Activated T-cell treated with anti-CD3 and anti-CD28 coated beads, Interleukin-2, amount 50 U/mL, for 24 hours (primary cell): ENCODE measurements at regions not wholly inside any gene's neighbourhood (a gene's known extent, or its start where the extent isn't known, plus 50 kb on each side); places are given as distances from the start of the nearest gene placed in this dataset.
A peak's percentile ranks its signal among the peaks of the same experiment; 100 is the strongest.

Experiments used
- DNase-seq: peaks from one replicate; pipeline ENCODE4 v3.0.0-alpha.2; 2020
- H3K27ac Mint-ChIP-seq: 2 replicates; pipeline ENCODE4 v1.8.0; 2020; ENCODE audit warnings: mild to moderate bottlenecking, mixed read lengths
- H3K27me3 Mint-ChIP-seq: 2 replicates; pipeline ENCODE4 v1.8.0; 2020; ENCODE audit warnings: mixed read lengths
- H3K36me3 Mint-ChIP-seq: 2 replicates; pipeline ENCODE4 v1.8.0; 2020; ENCODE audit warnings: low read depth, mixed read lengths
- H3K4me1 Mint-ChIP-seq: 2 replicates; pipeline ENCODE4 v1.8.0; 2020; ENCODE audit warnings: low read depth, mixed read lengths
- H3K4me3 Mint-ChIP-seq: 2 replicates; pipeline ENCODE4 v1.8.0; 2020; ENCODE audit warnings: mild to moderate bottlenecking, moderate library complexity, mixed read lengths
- H3K9me3 Mint-ChIP-seq: 2 replicates; pipeline ENCODE4 v1.8.0; 2020; ENCODE audit warnings: mixed read lengths

DNA sequence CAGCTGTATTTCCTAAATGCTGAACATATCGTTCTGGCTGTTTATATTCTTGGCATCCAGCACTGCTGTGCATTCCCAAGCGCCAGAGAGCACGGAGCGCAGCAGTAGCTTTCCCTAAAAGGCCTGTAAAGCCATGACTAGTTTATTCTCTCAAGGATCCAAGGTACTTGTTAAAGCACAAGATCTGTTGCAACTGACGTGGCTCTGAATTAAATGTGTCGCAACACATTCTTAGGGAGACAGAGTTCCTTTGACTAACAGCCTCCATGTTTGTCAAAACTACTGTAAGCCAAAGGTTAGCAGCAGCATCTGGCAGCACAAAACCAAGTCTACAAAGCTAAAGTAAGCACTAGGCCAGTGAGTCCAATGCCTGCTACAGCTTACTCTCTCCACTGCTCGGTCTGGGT lies 188.6 kb upstream of the FN1 start:
- Mint-ChIP-seq H3K36me3 (no peaks in the 10 kb centered on the region), H3K27me3 (peaks cover 20% of the 10 kb centered on the region), H3K4me3 (no peak overlapping the region), H3K9me3 (no peaks in the 10 kb centered on the region), H3K4me1 (peaks cover 7% of the 10 kb centered on the region), H3K27ac (no peak overlapping the region)
- no peak for DNase-seq

GRCh38 chr2:215622837-215623236 lies 187.0 kb upstream of the FN1 start:
- no peaks in the 10 kb centered on the region for H3K36me3 Mint-ChIP-seq
- H3K9me3 Mint-ChIP-seq, result no peaks in the 10 kb centered on the region
- no peak for DNase-seq
- peaks cover 29% of the 10 kb centered on the region for H3K27me3 Mint-ChIP-seq
- H3K4me3 Mint-ChIP-seq, result no peak overlapping the region
- H3K4me1 Mint-ChIP-seq, result peaks cover 8% of the 10 kb centered on the region
- no peak overlapping the region for H3K27ac Mint-ChIP-seq

- no peak for DNase-seq
- H3K4me3 Mint-ChIP-seq, result no peak overlapping the region
These were observed 185.5 kb upstream of the FN1 start for GRCh38 chr2:215621381-215621780.

DNA sequence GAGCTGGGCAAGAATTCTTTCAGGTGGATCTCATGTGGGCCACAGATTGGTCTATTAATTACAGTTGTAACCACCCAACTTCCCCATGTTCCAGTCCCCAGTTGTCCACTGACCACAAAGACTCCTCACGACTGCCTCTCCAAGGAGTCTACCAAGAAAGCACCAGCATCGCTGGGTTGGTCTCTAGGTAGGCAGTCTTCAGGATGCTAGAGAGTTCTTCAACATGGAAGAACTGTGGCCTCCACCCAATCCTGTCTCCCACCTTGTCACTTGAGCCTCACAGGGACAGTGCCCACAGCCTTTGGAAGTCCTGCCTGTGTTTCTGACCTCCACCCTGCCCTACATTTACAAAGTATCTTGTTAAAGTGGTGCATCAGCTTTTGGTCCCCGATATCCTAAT lies 184.7 kb upstream of the FN1 start:
- DNase-seq, result no peak
- Mint-ChIP-seq H3K36me3 (no peaks in the 10 kb centered on the region), H3K27ac (no peak overlapping the region), H3K27me3 (peaks cover 29% of the 10 kb centered on the region), H3K4me3 (no peak overlapping the region), H3K4me1 (peaks cover 8% of the 10 kb centered on the region), H3K9me3 (no peaks in the 10 kb centered on the region)

More at GRCh38 chr2:215621381-215621780, 185.5 kb upstream of the FN1 start:
- Mint-ChIP-seq H3K4me1 (peaks cover 8% of the 10 kb centered on the region), H3K27ac (no peak overlapping the region), H3K27me3 (peaks cover 29% of the 10 kb centered on the region), H3K36me3 (no peaks in the 10 kb centered on the region), H3K9me3 (no peaks in the 10 kb centered on the region)

- H3K4me1 Mint-ChIP-seq, result peaks cover 8% of the 10 kb centered on the region
- H3K27me3 Mint-ChIP-seq, result peaks cover 29% of the 10 kb centered on the region
- no peaks in the 10 kb centered on the region for H3K36me3 Mint-ChIP-seq
- H3K9me3 Mint-ChIP-seq, result no peaks in the 10 kb centered on the region
- no peak overlapping the region for H3K27ac Mint-ChIP-seq
- H3K4me3 Mint-ChIP-seq, result no peak overlapping the region
- DNase-seq, result no peak
These were observed 184.1 kb upstream of the FN1 start for GRCh38 chr2:215619989-215620388.

- no peak for DNase-seq
- peaks cover 8% of the 10 kb centered on the region for H3K4me1 Mint-ChIP-seq
- H3K36me3 Mint-ChIP-seq, result no peaks in the 10 kb centered on the region
- H3K27me3 Mint-ChIP-seq, result peaks cover 29% of the 10 kb centered on the region
- peak overlapping the region; percentile 5 for H3K4me3 Mint-ChIP-seq
- no peaks in the 10 kb centered on the region for H3K9me3 Mint-ChIP-seq
- no peak overlapping the region for H3K27ac Mint-ChIP-seq
These were observed 183.4 kb upstream of the FN1 start for GRCh38 chr2:215619022-215619958.

DNA sequence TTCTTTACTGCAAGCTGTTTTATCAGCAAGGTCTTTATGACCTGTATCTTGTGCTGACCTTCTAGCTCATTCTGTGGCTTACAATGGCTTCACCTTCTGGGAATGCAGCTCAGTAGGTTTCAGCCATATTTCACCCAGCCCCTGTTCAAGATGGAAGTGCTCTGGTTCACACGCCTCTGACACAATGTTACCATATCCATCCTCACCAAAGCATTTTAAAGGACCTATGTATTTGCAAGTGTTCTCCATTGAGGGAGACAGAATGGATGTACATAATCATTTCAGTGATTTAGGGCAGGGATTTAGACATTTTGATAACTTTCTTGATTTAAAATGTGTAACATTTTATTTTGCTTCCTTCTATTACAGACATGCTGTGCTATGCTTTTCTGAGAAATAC lies 182.3 kb upstream of the FN1 start:
- Mint-ChIP-seq H3K27me3 (peaks cover 29% of the 10 kb centered on the region), H3K36me3 (no peaks in the 10 kb centered on the region), H3K9me3 (no peaks in the 10 kb centered on the region), H3K4me3 (no peak overlapping the region), H3K4me1 (peaks cover 8% of the 10 kb centered on the region), H3K27ac (no peak overlapping the region)
- no peak for DNase-seq

- H3K9me3 Mint-ChIP-seq, result no peaks in the 10 kb centered on the region
- H3K4me3 Mint-ChIP-seq, result no peak overlapping the region
- peaks cover 8% of the 10 kb centered on the region for H3K4me1 Mint-ChIP-seq
- H3K27ac Mint-ChIP-seq, result no peak overlapping the region
- no peaks in the 10 kb centered on the region for H3K36me3 Mint-ChIP-seq
- peaks cover 24% of the 10 kb centered on the region for H3K27me3 Mint-ChIP-seq
- no peak for DNase-seq
These were observed 181.4 kb upstream of the FN1 start for GRCh38 chr2:215617060-215617824.

DNA sequence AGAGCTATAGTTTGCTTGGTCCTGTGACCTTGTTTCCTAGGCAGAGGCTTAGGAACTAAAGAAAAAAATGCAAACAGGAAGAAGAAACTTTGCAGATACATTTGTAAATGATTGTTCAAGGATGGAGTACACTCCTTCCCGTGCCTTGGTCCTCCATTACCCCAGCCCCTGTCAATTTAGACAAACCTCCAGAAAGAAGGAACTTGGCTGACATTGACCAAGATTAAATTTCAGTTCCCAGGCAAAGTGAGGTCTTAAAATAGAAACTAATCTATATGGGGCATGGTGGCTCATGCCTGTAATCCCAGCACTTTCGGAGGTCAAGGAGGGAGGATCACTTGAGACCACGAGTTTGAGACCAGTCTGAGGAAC lies 179.9 kb upstream of the FN1 start:
- no peak overlapping the region for H3K27ac Mint-ChIP-seq
- H3K9me3 Mint-ChIP-seq, result no peaks in the 10 kb centered on the region
- DNase-seq, result no peak
- peaks cover 8% of the 10 kb centered on the region for H3K4me1 Mint-ChIP-seq
- H3K4me3 Mint-ChIP-seq, result no peak overlapping the region
- H3K27me3 Mint-ChIP-seq, result peaks cover 20% of the 10 kb centered on the region
- H3K36me3 Mint-ChIP-seq, result no peaks in the 10 kb centered on the region

- no peak overlapping the region for H3K27ac Mint-ChIP-seq
These were observed 179.4 kb upstream of the FN1 start for GRCh38 chr2:215615067-215615802.

DNA sequence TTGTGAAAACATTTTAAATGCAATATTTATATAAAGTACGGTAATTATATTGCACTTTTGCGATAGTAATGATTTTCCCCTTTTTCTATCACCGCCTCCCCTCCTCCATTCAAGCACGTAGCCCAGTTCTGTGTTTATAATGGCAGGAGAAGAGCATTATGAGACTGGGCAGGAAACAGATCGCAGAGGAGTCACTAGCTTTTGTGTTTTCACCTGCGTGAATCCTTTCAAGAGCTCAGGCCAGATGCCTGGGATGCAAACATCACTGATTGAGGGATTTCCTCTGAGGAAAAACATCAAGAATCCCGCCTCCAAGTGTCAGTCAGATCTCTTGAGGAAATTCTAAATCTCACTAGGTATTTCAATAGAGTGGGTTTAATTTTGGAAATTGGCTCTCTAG lies 178.4 kb upstream of the FN1 start:
- Mint-ChIP-seq H3K4me3 (no peak overlapping the region), H3K4me1 (no peaks in the 10 kb centered on the region), H3K9me3 (no peaks in the 10 kb centered on the region), H3K27ac (no peak overlapping the region), H3K27me3 (peaks cover 7% of the 10 kb centered on the region), H3K36me3 (no peaks in the 10 kb centered on the region)
- DNase-seq, result no peak

More at GRCh38 chr2:215615067-215615802, 179.4 kb upstream of the FN1 start:
- no peak for DNase-seq
- peaks cover 8% of the 10 kb centered on the region for H3K4me1 Mint-ChIP-seq
- H3K9me3 Mint-ChIP-seq, result no peaks in the 10 kb centered on the region
- H3K36me3 Mint-ChIP-seq, result no peaks in the 10 kb centered on the region
- H3K4me3 Mint-ChIP-seq, result no peak overlapping the region
- peaks cover 17% of the 10 kb centered on the region for H3K27me3 Mint-ChIP-seq

GRCh38 chr2:215613888-215614287 lies 178.0 kb upstream of the FN1 start:
- Mint-ChIP-seq H3K9me3 (no peaks in the 10 kb centered on the region), H3K4me1 (no peaks in the 10 kb centered on the region), H3K36me3 (no peaks in the 10 kb centered on the region), H3K27ac (no peak overlapping the region), H3K4me3 (no peak overlapping the region), H3K27me3 (peaks cover 5% of the 10 kb centered on the region)
- DNase-seq, result no peak

DNA sequence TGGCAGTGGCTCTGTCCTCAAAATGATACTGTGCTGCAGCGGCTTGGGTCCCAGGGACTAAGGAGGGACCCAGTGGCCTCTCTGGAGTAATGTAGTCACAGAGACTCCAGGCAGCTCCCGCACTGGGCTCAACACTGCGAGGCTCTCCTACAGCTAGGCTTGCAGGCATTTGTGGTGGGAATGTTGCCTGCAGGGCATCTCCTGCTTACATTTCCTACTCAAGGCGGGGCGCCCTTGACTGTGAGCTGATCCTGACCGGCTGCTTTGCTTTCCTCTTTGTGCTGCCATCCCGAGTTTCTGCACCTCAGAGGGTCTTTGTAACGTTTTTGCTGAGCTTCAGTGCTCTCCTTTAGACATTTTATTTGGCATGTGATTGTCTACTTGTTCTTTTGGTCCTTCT lies 177.4 kb upstream of the FN1 start:
- Mint-ChIP-seq H3K27ac (no peak overlapping the region), H3K9me3 (no peaks in the 10 kb centered on the region), H3K4me1 (no peaks in the 10 kb centered on the region), H3K27me3 (peaks cover 4% of the 10 kb centered on the region), H3K4me3 (no peak overlapping the region), H3K36me3 (no peaks in the 10 kb centered on the region)
- no peak for DNase-seq

DNA sequence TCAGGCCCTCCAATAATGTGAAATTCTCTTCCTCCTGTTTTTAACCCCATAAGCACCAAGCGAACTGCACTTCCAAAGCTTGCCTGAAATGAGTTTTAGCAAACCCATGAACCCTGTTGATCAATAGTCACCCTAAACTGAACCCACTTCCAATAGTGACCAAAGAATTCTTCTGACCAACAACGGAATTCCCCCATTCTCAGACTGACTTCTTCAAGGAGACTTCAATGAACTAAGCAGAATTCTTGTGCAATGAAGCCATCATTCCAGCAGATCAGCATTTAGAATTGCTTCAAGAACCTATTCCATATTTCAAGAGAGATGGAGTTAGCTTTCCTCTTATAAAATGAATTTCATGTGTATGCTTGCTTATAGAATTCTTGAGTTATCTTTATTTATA lies 176.9 kb upstream of the FN1 start:
- Mint-ChIP-seq H3K36me3 (no peaks in the 10 kb centered on the region), H3K4me3 (no peak overlapping the region), H3K27me3 (no peaks in the 10 kb centered on the region), H3K27ac (no peak overlapping the region), H3K9me3 (no peaks in the 10 kb centered on the region), H3K4me1 (no peaks in the 10 kb centered on the region)
- no peak for DNase-seq
